ENCODE measurements at regions not wholly inside any gene's neighbourhood (a gene's known extent, or its start where the extent isn't known, plus 50 kb on each side); places are given as distances from the start of the nearest gene placed in this dataset.
"Not testable (repeated sequence)": the region's sequence is repeated elsewhere in the genome, so short reads cannot be mapped to it uniquely, and the experiment has no call there.

GRCh38 chr13:89518289-89519077, 1829.0 kb upstream of the MIR17HG start:
- peaks cover 5% of the 10 kb centered on the region for H3K9me3 Mint-ChIP-seq
- H3K27ac Mint-ChIP-seq, result no peak overlapping the region
- H3K36me3 Mint-ChIP-seq (ENCODE audit: low read depth), result no peaks in the 10 kb centered on the region

GRCh38 chr13:89520468-89520867, 1827.0 kb upstream of the MIR17HG start:
- H3K27me3 Mint-ChIP-seq, result no peaks in the 10 kb centered on the region
- no peak for ATAC-seq (replicated peaks)
- no peak overlapping the region for H3K4me3 Mint-ChIP-seq
- H3K4me1 Mint-ChIP-seq, result no peaks in the 10 kb centered on the region
- H3K9me3 Mint-ChIP-seq, result peaks cover 5% of the 10 kb centered on the region
- H3K27ac Mint-ChIP-seq, result no peak overlapping the region
- H3K36me3 Mint-ChIP-seq (ENCODE audit: low read depth), result no peaks in the 10 kb centered on the region

More at GRCh38 chr13:89518289-89519077, 1829.0 kb upstream of the MIR17HG start:
- H3K4me3 Mint-ChIP-seq, result no peak overlapping the region
- H3K4me1 Mint-ChIP-seq, result no peaks in the 10 kb centered on the region
- no peaks in the 10 kb centered on the region for H3K27me3 Mint-ChIP-seq
- ATAC-seq (replicated peaks), result no peak

- not testable (repeated sequence) for H3K4me1 Mint-ChIP-seq; H3K36me3 Mint-ChIP-seq (ENCODE audit: low read depth); ATAC-seq (replicated peaks); H3K27ac Mint-ChIP-seq; H3K9me3 Mint-ChIP-seq; H3K27me3 Mint-ChIP-seq; H3K4me3 Mint-ChIP-seq
Measured at GRCh38 chr13:89521672-89522071, 1825.8 kb upstream of the MIR17HG start.

GRCh38 chr13:89541091-89542030, 1806.1 kb upstream of the MIR17HG start:
- peaks cover 13% of the 10 kb centered on the region for H3K9me3 Mint-ChIP-seq
- H3K4me1 Mint-ChIP-seq, result no peaks in the 10 kb centered on the region
- no peaks in the 10 kb centered on the region for H3K36me3 Mint-ChIP-seq (ENCODE audit: low read depth)
- no peak overlapping the region for H3K27ac Mint-ChIP-seq
- ATAC-seq (replicated peaks), result no peak
- no peak overlapping the region for H3K4me3 Mint-ChIP-seq
- no peaks in the 10 kb centered on the region for H3K27me3 Mint-ChIP-seq

GRCh38 chr13:89550938-89551337, 1796.5 kb upstream of the MIR17HG start:
- Mint-ChIP-seq H3K4me3 (no peak overlapping the region), H3K36me3 (ENCODE audit: low read depth) (no peaks in the 10 kb centered on the region), H3K4me1 (no peaks in the 10 kb centered on the region), H3K9me3 (peaks cover 14% of the 10 kb centered on the region), H3K27me3 (no peaks in the 10 kb centered on the region), H3K27ac (no peak overlapping the region)
- ATAC-seq (replicated peaks), result no peak

- Mint-ChIP-seq H3K4me3 (no peak overlapping the region), H3K27ac (no peak overlapping the region), H3K4me1 (no peaks in the 10 kb centered on the region), H3K27me3 (no peaks in the 10 kb centered on the region), H3K36me3 (ENCODE audit: low read depth) (no peaks in the 10 kb centered on the region), H3K9me3 (peaks cover 6% of the 10 kb centered on the region)
- ATAC-seq (replicated peaks), result no peak
Measured at GRCh38 chr13:89554801-89555200, 1792.7 kb upstream of the MIR17HG start.

- Mint-ChIP-seq H3K36me3 (ENCODE audit: low read depth) (no peaks in the 10 kb centered on the region), H3K27me3 (no peaks in the 10 kb centered on the region), H3K9me3 (peaks cover 7% of the 10 kb centered on the region), H3K27ac (no peak overlapping the region), H3K4me1 (no peaks in the 10 kb centered on the region), H3K4me3 (no peak overlapping the region)
- ATAC-seq (replicated peaks), result no peak
Measured at GRCh38 chr13:89565476-89566100, 1781.9 kb upstream of the MIR17HG start.

GRCh38 chr13:89567025-89567424, 1780.5 kb upstream of the MIR17HG start:
- no peaks in the 10 kb centered on the region for H3K27me3 Mint-ChIP-seq
- ATAC-seq (replicated peaks), result no peak
- H3K36me3 Mint-ChIP-seq (ENCODE audit: low read depth), result no peaks in the 10 kb centered on the region
- no peak overlapping the region for H3K27ac Mint-ChIP-seq
- no peak overlapping the region for H3K4me3 Mint-ChIP-seq
- no peaks in the 10 kb centered on the region for H3K4me1 Mint-ChIP-seq
- H3K9me3 Mint-ChIP-seq, result peaks cover 7% of the 10 kb centered on the region

GRCh38 chr13:89568276-89568675, 1779.2 kb upstream of the MIR17HG start:
- no peaks in the 10 kb centered on the region for H3K27me3 Mint-ChIP-seq
- H3K9me3 Mint-ChIP-seq, result peaks cover 9% of the 10 kb centered on the region
- no peak overlapping the region for H3K4me3 Mint-ChIP-seq
- no peak overlapping the region for H3K27ac Mint-ChIP-seq
- H3K4me1 Mint-ChIP-seq, result no peaks in the 10 kb centered on the region
- no peaks in the 10 kb centered on the region for H3K36me3 Mint-ChIP-seq (ENCODE audit: low read depth)
- no peak for ATAC-seq (replicated peaks)

GRCh38 chr13:89568746-89569145, 1778.7 kb upstream of the MIR17HG start:
- Mint-ChIP-seq H3K36me3 (ENCODE audit: low read depth) (no peaks in the 10 kb centered on the region), H3K9me3 (peaks cover 9% of the 10 kb centered on the region), H3K27ac (no peak overlapping the region), H3K4me3 (no peak overlapping the region), H3K4me1 (no peaks in the 10 kb centered on the region), H3K27me3 (no peaks in the 10 kb centered on the region)
- ATAC-seq (replicated peaks), result no peak

- no peaks in the 10 kb centered on the region for H3K4me1 Mint-ChIP-seq
- H3K27ac Mint-ChIP-seq, result no peak overlapping the region
- peaks cover 6% of the 10 kb centered on the region for H3K9me3 Mint-ChIP-seq
- ATAC-seq (replicated peaks), result no peak
- H3K4me3 Mint-ChIP-seq, result no peak overlapping the region
- no peaks in the 10 kb centered on the region for H3K36me3 Mint-ChIP-seq (ENCODE audit: low read depth)
- no peaks in the 10 kb centered on the region for H3K27me3 Mint-ChIP-seq
Measured at GRCh38 chr13:89571676-89572075, 1775.8 kb upstream of the MIR17HG start.

- Mint-ChIP-seq H3K36me3 (ENCODE audit: low read depth) (no peaks in the 10 kb centered on the region), H3K4me1 (no peaks in the 10 kb centered on the region), H3K9me3 (peaks cover 6% of the 10 kb centered on the region), H3K27ac (no peak overlapping the region), H3K27me3 (no peaks in the 10 kb centered on the region), H3K4me3 (no peak overlapping the region)
- no peak for ATAC-seq (replicated peaks)
Measured at GRCh38 chr13:89574077-89574476, 1773.4 kb upstream of the MIR17HG start.

- H3K4me1 Mint-ChIP-seq, result no peaks in the 10 kb centered on the region
- H3K36me3 Mint-ChIP-seq (ENCODE audit: low read depth), result no peaks in the 10 kb centered on the region
- no peaks in the 10 kb centered on the region for H3K27me3 Mint-ChIP-seq
Measured at GRCh38 chr13:89577301-89577700, 1770.2 kb upstream of the MIR17HG start.

GRCh38 chr13:89584058-89584620, 1763.3 kb upstream of the MIR17HG start:
- no peaks in the 10 kb centered on the region for H3K27me3 Mint-ChIP-seq
- peaks cover 14% of the 10 kb centered on the region for H3K9me3 Mint-ChIP-seq
- ATAC-seq (replicated peaks), result no peak
- no peak overlapping the region for H3K4me3 Mint-ChIP-seq
- no peaks in the 10 kb centered on the region for H3K36me3 Mint-ChIP-seq (ENCODE audit: low read depth)
- no peaks in the 10 kb centered on the region for H3K4me1 Mint-ChIP-seq
- H3K27ac Mint-ChIP-seq, result no peak overlapping the region

More at GRCh38 chr13:89577301-89577700, 1770.2 kb upstream of the MIR17HG start:
- Mint-ChIP-seq H3K4me3 (no peak overlapping the region), H3K27ac (no peak overlapping the region), H3K9me3 (peaks cover 6% of the 10 kb centered on the region)
- no peak for ATAC-seq (replicated peaks)

Data from activated T-helper 17 cell treated with anti-CD3 and anti-CD28 coated beads, Interleukin-2, amount 50 U/mL, for 72 hours (primary cell).